ENCODE measurements at regions not wholly inside any gene's neighbourhood (a gene's known extent, or its start where the extent isn't known, plus 50 kb on each side); places are given as distances from the start of the nearest gene placed in this dataset.
A peak's percentile ranks its signal among the peaks of the same experiment; 100 is the strongest.
"Not testable (repeated sequence)": the region's sequence is repeated elsewhere in the genome, so short reads cannot be mapped to it uniquely, and the experiment has no call there.

- DNase-seq (ENCODE audit: low read depth), result peak; percentile 83
These were observed 195.8 kb upstream of the TPTE start for GRCh38 chr21:10325546-10325945.

DNA sequence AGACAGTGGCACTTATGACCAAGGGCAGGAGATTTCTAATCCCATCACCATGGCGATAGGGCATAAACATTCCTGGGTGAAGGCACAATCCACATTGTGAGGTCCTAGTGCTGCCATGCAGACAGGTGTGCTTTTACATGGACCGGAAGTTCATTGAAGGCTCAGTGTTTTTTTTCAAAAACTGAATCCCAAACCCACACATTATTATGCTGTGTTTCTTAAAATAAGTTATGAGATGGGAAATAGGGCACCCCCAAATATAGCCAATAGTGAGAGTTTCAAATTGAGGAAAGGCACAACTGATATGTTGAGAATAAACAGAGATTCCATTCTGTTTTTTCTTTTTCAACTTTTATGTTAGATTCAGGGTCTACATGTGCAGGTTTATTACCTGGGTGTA lies 195.2 kb upstream of the TPTE start:
- not testable (repeated sequence) for H3K4me3 ChIP-seq (replicated peaks; ENCODE audit: low read depth, low read length); DNase-seq (ENCODE audit: low read depth)

More at GRCh38 chr21:10325546-10325945, 195.8 kb upstream of the TPTE start:
- H3K4me3 ChIP-seq (replicated peaks; ENCODE audit: low read depth, low read length), result not testable (repeated sequence)

- not testable (repeated sequence) for DNase-seq (ENCODE audit: low read depth)
These were observed 192.7 kb upstream of the TPTE start for GRCh38 chr21:10328646-10329045.

DNA sequence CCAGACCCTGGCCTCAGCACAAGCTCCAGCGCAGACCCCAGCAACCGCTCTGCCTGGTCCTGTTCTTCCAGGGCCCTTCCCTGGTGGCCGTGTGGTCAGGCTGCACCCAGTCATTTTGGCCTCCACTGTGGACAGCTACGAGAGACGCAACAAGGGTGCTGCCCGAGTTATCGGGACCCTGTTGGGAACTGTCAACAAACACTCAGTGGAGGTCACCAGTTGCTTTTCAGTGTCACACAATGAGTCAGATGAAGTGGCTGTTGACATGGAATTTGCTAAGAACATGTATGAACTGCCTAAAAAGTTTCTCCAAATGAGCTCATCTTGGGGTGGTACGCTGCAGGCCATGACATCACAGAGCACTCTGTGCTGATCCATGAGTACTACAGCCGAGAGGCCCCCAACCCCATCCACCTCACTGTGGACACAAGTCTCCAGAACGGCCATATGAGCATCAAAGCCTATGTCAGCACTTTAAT lies 190.7 kb upstream of the TPTE start:
- H3K4me3 ChIP-seq (replicated peaks; ENCODE audit: low read depth, low read length); DNase-seq (ENCODE audit: low read depth): not testable (repeated sequence)

More at GRCh38 chr21:10328646-10329045, 192.7 kb upstream of the TPTE start:
- H3K4me3 ChIP-seq (replicated peaks; ENCODE audit: low read depth, low read length), result not testable (repeated sequence)

DNA sequence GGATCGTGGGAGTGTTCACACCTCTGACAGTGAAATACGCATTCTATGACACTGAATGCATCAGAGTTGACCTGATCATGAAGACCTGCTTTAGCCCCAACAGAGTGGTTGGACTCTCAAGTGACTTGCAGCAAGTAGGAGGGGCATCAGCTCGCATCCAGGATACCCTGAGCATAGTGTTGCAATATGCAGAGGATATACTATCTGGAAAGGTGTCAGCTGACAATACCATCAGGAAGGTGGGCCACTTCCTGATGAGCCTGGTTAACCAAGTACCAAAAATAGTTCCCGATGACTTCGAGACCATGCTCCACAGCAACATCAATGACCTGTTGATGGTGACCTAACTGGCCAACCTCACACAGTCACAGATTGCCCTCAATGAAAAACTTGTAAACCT lies 190.2 kb upstream of the TPTE start:
- not testable (repeated sequence) for DNase-seq (ENCODE audit: low read depth); H3K4me3 ChIP-seq (replicated peaks; ENCODE audit: low read depth, low read length)

GRCh38 chr21:10332935-10333334 lies 188.4 kb upstream of the TPTE start:
- H3K4me3 ChIP-seq (replicated peaks; ENCODE audit: low read depth, low read length); DNase-seq (ENCODE audit: low read depth): not testable (repeated sequence)

- not testable (repeated sequence) for DNase-seq (ENCODE audit: low read depth)
These were observed 187.0 kb upstream of the TPTE start for GRCh38 chr21:10334391-10334790.

DNA sequence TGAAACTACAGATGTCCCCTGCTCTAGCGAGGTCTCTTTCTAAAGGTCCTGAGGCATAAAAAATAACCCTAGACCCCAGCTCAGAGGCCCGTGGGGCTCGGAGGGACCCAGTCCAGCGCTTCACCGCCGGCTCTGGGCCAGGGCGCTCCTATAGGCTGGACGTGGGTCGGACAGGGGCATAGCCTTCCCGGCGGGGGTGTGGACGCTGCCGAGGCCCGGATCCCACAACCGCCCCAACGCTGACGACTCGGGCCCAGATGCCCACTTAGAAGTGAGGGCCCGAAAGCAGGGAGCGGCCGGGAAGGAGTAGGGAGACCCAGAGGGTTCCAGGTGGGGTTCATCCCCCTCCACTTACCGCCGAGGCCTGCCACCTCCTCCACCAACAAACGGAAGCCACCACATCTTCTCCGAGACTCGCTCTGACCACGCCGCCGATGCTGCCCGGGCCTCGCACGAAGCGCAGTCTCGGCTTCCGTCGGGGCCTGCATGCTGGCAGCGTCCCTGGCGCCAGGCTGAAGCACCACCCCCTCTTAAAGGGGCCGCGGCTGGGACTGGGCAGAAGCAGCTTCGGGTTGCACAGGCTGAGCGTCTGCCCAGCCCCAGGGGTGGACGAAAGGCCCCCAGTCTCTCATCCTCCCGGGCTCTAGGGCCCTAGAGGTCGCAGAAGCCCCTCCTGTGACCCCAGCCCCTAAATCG lies 179.0 kb upstream of the TPTE start:
- not testable (repeated sequence) for H3K4me3 ChIP-seq (replicated peaks; ENCODE audit: low read depth, low read length); DNase-seq (ENCODE audit: low read depth)

More at GRCh38 chr21:10334391-10334790, 187.0 kb upstream of the TPTE start:
- not testable (repeated sequence) for H3K4me3 ChIP-seq (replicated peaks; ENCODE audit: low read depth, low read length)

DNA sequence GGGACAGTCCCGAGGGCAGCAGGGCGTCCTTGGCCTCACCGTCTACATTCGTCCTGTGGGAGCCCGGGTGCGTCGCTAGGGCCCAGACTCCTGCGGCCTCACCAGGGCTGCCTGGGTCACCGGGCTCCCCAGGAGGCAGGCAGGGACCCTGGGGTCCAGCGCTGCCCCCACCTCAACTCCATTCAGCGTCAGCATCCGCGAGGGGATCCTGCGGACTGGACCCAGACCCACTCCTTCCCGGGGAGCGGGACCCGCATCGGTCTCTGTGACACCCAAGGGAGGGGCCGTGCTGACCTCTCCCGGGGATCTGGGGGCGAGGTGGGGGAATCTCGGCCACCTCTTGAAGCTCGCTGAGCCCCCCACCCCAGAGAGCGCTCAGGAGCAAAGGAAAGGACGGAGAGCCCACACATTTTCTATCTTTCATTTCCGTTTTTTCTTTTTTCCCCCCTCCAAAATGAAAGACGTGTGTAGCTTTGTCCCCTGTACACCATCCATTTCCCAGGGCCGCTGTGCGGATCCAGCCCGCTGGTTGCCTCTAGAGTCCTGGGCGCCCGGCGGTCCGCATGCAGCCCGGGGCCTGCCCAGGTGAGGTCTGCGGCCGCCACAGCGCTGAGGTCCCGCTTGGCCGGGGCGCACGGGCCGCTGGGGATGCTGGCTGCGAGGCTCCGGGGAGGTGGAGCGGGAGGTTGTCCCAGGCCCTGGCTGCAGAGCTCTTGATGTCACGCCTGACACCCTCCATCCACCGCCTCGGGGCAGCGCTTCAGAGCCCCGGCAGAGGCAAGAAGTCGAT lies 178.0 kb upstream of the TPTE start:
- not testable (repeated sequence) for DNase-seq (ENCODE audit: low read depth); H3K4me3 ChIP-seq (replicated peaks; ENCODE audit: low read depth, low read length)

GRCh38 chr21:10344266-10344665 lies 177.1 kb upstream of the TPTE start:
- DNase-seq (ENCODE audit: low read depth), result not testable (repeated sequence)

GRCh38 chr21:10345178-10345612 lies 176.2 kb upstream of the TPTE start:
- not testable (repeated sequence) for H3K4me3 ChIP-seq (replicated peaks; ENCODE audit: low read depth, low read length); DNase-seq (ENCODE audit: low read depth)

More at GRCh38 chr21:10344266-10344665, 177.1 kb upstream of the TPTE start:
- H3K4me3 ChIP-seq (replicated peaks; ENCODE audit: low read depth, low read length), result not testable (repeated sequence)

DNA sequence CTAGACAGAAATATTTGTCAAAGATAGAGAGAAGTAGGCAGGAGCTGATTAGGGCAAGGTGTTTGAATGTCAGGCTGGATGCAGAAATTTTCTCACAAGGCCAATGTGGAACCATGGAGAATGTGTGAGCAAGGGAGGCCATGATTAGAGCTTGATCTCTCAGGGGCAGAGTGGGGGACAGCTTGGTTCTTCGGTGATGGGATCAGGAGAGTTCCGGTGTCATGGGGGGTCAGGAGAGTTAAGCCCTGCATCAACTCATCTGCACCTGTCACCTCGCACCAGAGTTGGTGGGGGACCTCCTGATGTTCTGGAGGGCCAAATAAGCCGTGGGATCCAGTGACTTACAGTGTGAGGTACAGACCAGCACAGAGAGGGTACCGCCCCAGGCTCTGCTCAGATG lies 175.1 kb upstream of the TPTE start:
- not testable (repeated sequence) for H3K4me3 ChIP-seq (replicated peaks; ENCODE audit: low read depth, low read length); DNase-seq (ENCODE audit: low read depth)

DNA sequence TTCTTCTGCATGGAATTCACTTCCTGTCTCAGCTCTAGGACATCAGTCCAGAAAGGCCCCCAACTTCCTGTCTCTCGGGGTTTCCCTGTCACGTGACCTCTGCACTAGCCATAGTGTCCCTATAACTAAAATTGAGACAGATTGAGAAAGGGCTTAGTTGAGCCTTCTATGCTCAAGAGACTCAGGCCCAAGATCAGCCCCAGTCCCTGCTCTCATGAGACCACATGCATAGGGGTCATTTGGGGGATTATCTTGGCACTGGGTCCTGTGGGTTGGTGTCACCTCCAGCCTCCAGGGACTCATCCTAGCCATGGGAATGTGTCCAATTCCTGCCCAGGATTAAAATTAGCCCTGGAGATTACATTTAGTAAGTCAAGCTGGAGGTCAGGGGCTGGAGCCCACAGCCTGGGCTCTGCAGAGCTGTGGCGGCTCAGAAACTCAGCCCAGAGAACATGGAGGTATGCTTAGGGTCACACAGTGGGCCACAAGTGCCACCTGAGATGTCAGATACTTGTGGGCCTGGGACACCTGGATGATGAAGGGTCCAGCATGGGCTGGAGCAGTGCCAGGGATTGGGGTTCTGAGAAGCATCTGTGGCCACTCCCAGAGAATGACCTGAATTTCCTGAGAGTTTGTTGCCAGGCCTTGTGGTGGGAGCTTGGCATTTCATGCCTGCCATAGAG lies 174.3 kb upstream of the TPTE start:
- DNase-seq (ENCODE audit: low read depth); H3K4me3 ChIP-seq (replicated peaks; ENCODE audit: low read depth, low read length): not testable (repeated sequence)

- DNase-seq (ENCODE audit: low read depth); H3K4me3 ChIP-seq (replicated peaks; ENCODE audit: low read depth, low read length): not testable (repeated sequence)
These were observed 173.7 kb upstream of the TPTE start for GRCh38 chr21:10347675-10348074.

DNA sequence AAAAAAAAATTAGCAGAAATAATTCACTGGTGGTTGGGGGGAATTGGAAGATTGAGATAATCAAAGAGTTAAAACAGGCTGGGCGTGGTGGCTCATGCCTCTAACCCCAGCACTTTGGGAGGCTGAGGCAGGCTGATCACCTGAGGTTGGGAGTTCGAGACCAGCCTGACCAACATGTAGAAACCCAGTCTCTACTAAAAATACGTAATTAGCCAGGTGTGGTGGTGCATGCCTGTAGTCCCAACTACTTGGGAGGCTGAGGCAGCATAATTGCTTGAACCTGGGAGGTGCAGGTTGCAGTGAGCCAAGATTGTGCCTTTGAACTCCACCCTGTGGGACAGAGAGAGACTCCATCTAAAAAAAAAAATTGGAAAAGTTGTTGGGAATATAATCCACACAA lies 173.2 kb upstream of the TPTE start:
- H3K4me3 ChIP-seq (replicated peaks; ENCODE audit: low read depth, low read length), result not testable (repeated sequence)

DNA sequence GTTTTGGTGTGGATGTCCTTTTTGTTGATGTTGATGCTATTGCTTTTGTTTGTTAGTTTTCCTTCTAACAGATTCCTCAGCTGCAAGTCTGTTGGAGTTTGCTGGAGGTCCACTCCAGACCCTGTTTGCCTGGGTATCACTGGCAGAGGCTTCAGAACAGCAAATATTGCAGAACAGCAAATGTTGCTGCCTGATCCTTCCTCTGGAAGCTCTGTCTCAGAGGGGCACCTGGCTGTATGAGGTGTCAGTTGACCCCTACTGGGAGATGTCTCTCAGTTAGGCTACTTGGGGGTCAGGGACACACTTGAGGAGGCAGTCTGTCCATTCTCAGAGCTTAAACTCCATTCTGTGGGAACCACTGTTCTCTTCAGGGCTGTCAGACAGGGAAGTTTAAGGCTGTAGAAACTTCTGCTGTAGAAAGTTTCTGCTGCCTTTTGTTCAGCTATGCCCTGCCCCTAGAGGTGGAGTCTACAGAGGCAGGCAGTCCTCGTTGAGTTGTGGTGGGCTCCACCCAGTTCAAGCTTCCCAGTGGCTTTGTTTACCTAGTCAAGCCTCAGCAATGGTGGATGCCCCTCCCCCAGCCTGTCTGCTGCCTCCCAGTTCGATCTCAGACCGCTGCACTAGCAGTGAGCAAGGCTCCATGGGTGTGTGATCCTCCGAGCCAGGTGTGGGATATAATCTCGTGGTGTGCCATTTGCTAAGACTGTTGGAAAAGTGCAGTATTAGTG lies 166.4 kb upstream of the TPTE start:
- not testable (repeated sequence) for H3K4me3 ChIP-seq (replicated peaks; ENCODE audit: low read depth, low read length); DNase-seq (ENCODE audit: low read depth)

More for the DNA sequence above, 173.2 kb upstream of the TPTE start:
- DNase-seq (ENCODE audit: low read depth), result not testable (repeated sequence)

DNA sequence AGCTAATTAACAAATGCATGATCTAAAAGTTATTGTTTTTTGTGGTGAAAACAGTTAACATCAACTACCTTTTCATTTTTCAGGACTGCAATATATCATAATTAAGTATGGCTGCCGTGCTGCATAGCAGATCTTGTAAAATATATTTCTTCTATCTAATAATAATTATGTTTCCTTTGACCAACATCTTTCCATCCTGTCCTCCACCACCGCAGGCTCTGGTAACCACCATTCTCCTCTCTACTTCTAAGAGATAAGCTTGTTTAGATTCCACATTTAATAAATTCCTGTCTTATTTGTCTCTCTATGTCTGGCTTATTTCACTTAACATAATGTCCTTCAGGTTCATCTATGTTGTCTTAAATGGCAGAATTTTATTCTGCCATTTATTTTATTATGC lies 162.3 kb upstream of the TPTE start:
- DNase-seq (ENCODE audit: low read depth), result not testable (repeated sequence)

GRCh38 chr21:10359911-10360310 lies 161.5 kb upstream of the TPTE start:
- DNase-seq (ENCODE audit: low read depth), result not testable (repeated sequence)

More for the DNA sequence above, 162.3 kb upstream of the TPTE start:
- not testable (repeated sequence) for H3K4me3 ChIP-seq (replicated peaks; ENCODE audit: low read depth, low read length)

More at GRCh38 chr21:10359911-10360310, 161.5 kb upstream of the TPTE start:
- not testable (repeated sequence) for H3K4me3 ChIP-seq (replicated peaks; ENCODE audit: low read depth, low read length)
